GM18868 (cell line): ENCODE measurements at regions not wholly inside any gene's neighbourhood (a gene's known extent, or its start where the extent isn't known, plus 50 kb on each side); places are given as distances from the start of the nearest gene placed in this dataset.

Experiments used
- ATAC-seq: cut with Tn5 transposase; IDR thresholded peaks from one replicate; pipeline ENCODE4 v1.9.1; 2021; ENCODE audit warnings: mild to moderate bottlenecking, moderate library complexity; ENCODE audit not compliant: unreplicated experiment

DNA sequence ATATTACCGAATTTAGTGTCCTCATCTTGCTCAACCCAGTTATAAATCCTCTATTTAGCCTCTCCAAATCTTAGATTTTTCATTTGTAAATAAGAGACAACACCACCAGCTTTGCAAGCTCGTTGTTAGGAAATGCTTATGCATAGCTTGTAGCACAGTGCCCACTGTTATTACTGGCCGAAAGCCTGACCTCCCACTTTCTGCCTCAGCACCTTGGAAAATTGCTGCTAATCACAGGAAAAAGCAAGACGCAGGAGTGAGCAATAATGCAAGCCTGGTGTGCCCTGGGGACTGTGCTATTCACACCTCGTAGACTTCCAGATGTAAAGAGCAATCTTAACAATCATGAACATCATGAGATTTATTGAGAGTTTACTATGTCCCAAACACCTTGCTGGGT, 124.2 kb upstream of the ARL4C start:
- no peak for ATAC-seq

DNA sequence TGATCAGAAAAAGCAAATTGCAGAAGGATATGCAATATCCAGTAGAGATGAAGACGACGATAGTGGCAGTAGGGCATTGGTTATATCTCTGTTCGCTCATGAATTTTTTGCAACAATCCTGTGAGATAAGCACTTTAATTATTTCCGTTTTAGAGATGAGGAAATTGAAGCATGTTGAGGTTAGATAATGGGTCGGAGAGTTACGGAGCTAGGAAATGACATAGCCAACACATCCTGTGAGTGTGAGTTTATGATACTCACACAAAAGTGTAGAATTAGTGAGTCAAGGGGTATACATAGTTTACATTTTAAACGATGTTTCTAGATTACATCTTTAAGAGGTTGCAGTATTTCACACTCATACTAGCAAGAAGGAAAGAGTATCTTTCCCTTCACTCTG, 123.1 kb upstream of the ARL4C start:
- no peak for ATAC-seq

DNA sequence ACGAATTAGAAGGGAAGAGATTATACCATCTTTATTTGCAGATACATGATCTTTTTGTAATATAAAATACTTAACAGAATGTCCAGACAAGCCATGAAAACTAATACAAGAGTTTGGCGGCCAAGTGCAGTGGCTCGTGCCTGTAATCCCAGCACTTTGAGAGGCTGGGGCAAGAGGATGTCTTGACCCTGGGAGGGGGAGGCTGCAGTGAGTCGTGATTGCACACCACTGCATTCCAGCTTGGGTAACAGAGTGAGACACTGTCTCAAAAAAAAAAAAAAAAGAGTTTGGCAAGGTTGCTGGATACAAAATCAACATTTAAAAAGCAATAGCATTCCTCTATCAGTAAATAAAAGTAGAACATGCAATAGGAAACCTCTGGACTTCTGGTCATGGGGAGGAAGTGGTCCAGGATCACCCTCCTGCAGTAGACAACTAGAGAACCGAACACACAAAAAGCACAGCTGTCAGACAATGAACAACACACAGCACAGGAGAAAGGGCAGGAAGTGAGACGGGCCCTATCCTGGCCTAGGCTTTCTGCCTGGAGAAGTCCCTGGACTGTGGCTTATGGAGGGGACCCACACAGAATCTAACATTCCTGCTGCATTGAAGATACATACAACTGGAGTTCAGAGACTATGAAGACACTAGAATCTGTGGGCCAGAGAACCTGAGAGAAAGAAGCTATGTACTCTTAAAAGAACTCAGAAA, 118.9 kb upstream of the ARL4C start:
- ATAC-seq, result no peak

DNA sequence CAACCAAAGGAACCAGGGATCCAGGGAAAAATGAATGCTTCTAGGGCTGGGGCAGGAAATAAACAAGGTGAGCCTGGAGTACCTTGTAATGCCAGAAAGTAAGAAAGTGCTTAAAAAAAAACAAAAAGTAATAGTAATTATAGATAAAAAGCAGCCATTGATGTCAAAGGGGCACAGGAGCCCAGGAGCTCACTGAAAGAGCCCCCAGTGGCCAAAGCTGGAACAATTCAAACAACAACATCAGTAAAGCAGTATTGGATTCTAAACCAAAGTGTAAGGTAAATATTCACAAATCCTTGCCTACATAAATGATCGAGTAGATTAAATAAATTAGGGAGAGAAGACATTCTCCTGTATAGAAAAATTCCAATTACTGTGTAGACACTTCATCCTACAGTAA, 114.3 kb upstream of the ARL4C start:
- no peak for ATAC-seq

DNA sequence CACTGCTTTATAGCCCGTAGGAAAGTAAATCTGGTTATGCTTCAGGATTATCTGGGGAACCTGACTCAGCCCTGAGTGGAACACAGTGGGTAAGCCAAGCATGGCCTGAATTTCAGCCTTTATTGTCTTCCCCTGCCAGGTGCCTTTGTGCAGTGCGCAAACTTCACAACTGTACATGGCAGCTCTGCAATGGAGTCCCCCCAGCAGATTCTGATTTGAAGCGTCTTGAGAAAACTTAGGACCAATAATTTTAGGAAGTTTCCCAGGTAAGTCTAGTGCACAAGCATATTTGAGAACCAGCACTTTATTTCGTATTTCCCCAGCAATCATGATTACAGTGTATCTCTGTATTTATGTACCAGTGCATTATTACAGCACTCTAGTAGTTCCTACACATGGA, 112.1 kb upstream of the ARL4C start:
- no peak for ATAC-seq

DNA sequence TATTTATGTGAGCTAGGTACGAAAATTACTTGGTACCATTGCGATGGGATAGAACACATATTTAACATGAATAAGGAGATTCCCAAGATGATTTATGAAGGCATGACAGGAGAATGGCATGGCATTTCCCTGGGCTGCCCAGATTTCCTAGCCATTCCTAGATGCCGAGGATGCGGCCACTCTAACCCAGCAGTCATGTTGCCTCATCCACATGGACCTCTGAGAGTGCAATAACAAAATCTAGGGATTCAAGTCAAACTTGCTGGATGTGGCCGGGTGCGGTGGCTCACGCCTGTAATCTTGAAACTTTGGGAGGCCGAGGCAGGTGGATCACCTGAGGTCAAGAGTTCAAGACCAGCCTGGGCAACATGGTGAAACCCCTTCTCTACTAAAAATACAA, 110.8 kb upstream of the ARL4C start:
- ATAC-seq, result no peak

DNA sequence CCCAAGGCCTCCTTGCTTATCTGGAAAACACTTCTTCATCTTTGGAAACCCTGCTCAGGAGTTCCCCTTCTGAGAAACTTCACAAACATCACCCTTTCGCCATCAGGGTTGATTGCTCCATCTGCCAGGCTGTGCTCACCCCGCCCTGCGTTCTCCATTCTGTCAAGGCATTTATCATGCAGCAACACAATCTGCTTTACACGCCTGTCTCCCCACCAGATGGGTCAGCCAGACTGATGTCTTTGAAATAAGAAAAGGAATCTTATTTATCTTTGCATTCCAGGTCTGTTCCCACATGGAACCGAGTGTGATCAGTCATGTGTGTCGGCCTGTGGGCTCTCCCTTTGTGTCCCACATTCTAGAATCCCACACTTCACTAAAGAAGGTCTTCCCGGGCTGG, 110.0 kb upstream of the ARL4C start:
- ATAC-seq, result no peak

DNA sequence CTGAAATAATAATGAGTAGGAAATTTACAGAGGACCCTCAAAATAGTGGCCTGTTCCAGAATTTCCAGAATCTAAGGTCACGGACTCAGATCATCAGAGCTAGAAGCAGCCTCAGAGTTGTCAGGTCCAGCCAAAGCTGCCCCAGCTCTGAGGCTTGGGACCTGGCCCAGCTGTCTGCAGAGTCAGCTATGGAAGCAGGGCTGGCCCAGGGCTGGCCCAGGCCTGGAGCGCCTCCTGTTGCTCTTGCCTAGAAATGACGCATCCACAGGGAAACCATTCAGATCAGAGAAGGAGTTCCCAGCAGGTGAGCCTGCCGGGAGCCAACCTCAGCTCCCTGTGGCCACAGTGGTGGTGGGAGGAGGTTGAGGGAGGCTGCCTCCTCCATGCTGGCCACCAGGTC, 106.7 kb upstream of the ARL4C start:
- ATAC-seq, result no peak

DNA sequence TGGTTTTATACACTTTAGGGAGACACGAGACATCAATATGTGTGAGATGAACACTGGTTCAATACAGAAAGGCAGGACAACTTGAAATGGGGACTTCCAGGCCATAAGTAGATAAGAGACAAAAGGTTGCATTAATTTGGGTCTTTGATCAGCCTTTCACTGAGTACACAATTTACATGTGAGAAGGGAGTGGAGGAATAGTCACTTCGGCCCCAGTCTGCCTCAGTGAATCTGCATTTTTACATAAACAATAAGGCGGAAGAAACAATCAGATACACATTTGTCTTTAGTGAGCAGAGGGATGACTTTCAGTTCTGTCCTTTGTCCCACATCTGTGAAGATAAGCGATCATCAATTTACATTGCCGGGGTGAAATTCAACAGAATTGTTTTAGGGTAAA, 104.3 kb upstream of the ARL4C start:
- ATAC-seq, result no peak

DNA sequence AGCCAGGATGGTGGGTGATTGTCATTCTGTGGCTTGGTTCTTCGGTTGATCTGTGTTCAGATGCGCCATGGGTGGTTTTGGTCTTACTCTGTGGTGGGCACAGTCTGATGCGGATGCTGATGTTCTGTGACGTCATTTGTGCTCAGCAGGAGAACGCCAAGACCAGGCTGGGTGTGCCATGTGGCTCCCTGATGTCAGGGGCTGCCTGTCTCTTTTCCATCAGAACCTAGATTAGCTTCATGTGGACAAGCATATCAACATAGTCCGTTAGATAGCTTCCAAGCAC, 100.6 kb upstream of the ARL4C start:
- no peak for ATAC-seq

DNA sequence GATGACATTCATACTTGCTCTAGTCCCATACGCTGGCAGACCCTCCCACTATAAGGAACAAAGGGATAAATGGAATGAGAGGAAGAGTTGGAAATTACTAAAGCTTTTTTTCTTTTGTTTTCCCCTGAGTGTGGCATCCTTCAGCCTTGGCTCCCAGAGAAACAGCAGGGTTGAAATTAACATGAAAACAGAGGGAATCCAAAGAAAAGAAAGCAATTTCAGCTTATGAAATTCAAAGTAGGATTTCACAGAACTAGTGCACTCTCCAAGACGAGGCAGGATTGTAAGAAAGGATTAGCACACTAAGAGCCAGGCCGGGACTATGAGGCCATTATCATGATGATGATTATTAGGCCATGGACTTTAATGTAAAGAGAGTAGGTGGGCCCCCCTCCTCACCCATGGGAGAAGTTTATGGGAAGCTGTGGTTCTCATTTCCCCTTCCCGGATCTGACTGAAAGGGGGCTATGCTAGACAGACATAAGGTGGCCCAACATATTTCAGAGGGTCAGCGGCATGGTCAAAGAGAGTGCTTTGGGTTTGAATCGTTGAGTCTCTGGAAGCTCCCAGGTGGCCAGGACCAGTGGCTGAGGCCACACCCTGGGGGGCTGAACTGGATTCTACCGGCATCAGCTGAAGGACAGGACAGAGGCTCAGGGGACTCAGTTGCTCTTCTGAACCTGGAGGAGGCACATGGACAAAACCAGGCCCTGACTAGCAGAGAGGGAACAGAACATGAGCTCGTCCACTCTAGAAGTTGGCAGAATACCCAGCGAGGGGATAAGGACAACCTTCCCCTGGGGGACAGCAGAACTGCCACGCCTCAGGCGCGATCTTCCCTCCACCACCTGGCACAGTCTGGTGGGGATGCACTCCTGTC, 100.1 kb upstream of the ARL4C start:
- no peak for ATAC-seq

DNA sequence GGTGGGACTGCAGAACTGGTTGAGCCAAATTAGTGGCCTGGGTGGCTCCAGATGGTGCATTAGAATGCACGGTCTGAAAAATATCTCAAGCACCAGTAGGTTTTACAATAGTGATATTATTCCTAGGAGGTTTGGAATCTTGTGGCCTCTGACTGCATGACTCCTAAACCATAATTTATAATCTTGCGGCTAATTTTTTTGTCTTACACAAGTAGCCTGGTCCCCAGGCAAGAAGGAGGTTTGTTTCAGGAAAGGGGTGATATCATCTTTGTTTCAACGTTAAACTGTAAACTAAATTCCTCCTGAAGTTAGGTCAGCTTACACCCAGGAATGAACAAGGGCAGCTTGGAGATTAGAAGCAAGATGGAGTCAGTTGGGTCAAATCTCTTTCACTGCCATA, 98.9 kb upstream of the ARL4C start:
- no peak for ATAC-seq

DNA sequence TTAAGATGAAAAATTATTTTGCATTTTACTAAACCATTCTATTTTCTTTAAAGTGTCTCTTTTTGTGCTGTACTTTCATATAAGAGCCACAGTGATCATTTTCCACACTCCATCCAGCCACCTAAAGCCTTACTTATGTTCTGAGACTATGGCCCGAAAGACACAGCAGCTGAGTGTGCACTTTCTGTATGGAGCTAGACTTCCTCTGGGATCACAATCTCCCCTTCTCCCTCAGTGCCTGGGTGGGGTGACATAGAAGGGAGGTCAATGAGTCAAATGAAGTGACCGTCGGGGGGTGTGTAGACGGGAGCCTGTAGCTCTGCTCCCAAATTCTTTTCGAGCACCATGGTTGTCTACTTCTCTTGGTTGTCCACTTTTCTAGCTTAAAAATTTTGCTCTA, 97.8 kb upstream of the ARL4C start:
- ATAC-seq, result no peak

DNA sequence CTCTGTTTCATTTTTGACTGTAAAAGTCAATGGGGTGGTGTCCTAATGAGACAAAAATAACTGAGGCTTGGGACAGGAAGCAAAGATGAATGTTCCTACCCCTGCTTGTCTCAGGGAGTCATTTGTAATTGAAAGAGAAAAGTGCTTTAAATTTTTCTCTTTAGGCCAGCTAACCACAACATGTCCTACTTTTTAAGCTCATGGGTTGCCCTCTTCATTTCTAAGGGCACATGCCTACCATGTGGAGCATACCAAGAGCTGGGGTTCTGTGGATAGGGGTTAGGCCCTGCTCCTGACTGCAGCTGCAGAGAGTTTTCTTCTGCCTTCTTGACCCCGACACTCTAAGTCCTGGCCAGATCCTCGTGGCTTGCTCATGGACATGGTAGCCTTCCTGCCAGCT, 96.8 kb upstream of the ARL4C start:
- no peak for ATAC-seq

DNA sequence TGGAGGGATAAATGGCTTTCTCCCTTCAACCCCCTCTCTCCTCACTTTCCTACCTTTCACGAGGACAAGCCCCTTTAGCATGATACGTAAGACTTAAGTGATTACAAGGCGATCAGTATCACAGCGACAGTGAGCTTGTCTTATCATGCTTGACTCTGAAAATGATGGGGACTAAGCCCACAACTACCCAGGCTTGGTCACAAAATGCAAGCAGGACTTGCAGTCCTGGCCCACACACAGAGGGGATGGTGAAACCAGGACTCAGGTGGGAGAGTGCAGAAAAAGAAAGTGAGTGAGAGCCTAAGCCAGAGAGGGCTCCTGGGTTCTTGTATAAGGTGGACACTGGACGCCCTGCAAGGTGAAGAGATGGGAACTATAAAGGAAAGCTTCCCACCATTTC, 95.7 kb upstream of the ARL4C start:
- no peak for ATAC-seq

DNA sequence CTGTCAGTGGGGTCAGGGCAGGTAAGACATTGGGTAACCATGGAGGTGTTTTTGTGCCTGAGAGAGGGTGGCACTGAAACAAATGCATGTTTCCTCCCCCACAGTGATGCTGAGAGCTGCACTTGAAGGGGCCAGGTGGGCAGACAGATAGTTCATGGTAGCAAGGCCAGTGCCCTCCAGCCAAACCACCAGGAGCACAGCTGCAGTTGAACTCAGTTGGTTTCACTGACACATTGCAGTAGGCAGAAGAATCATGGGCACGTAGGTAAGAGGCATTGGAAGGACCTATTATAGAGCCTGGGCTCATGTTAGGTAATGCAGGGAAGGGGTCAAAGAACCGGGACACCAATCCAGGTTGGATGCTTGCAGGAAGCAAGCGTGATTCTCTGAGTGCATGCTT, 93.2 kb upstream of the ARL4C start:
- ATAC-seq, result no peak

DNA sequence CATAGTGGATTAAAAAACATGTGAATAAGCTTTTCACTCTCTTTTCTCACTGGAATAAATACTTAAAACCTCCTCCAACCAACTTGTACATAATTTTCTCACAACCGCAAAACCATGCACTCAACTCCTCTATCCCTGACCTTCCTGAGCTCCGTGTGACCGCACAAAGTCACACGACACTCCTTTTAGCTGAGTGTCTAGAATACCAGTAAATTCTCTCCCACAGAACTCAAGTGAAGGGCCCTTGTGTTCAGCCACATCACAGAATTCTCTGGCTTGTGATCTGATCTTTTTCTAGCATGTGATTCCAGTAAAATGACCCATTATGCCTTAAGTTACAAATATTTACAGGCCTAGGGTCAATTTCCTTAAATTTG, 91.2 kb upstream of the ARL4C start:
- ATAC-seq, result no peak

DNA sequence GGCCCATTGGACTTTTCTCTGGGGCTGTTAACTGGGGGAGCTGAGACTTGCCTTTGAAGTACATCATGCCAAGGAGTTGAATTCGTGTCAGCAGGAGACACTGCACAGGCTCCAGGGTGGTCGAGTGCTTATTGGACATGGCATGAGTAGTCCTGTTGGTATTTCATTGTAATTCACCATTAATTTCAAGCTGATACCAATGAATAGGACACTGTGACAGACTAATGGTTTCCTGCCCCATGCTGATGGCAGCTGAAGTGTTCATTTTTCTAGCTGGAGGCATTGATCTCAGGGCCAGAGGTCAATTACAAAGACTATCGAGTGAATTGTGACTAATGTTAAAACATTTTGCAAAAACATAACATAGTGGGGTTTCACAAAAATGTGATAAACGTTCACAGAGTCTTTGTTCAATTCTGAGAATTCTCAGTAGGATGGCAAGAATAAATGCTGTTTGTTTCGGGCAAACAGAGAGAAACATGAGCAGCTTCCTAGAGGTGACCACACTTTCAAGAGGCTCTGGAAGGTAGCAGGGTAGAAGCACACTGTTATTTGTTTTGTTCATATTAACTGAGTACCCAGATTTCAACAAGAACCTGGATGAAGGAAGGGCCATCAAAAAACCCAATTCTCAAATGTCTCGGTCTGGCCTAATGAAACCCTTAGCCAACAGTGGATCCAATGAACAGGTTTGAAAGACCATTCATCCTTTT, 90.6 kb upstream of the ARL4C start:
- ATAC-seq, result no peak

DNA sequence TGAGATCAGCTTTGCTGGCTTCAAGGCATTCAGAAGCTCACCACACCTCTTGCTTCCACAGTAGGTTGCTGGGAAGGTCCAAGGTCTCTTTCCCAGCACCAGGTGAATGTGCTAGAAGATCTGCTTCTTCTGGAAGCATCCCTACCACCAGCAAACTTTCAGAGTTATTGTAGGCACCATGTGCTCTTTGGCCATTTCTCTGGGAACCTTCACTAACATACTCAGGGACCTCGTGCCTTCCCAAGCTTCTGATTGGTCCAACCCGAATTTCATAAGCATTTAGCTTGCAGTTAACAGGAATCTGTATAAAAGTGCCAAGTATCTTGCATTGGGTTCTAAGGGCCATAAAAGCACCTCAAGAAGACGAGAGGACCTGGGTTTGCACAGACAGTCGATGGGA, 86.5 kb upstream of the ARL4C start:
- ATAC-seq, result no peak

DNA sequence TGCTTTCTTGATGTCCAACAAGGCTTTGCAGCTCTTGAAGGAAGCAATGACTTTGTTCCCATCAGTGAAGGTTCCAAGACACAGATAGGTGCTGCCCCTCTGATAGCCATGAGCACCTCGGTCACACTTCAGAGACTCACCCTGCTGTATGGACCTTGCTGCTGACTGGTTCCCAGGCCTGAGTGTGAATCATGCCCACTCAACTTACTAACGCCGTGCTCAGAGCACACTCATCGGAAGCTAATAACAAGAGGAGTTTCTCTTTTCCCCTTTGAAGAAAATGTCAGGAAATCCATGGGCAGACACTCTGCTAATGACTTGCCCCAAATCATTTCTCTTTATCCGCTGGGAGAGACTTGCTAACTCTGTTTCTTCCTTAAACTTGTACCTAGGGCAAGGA, 83.8 kb upstream of the ARL4C start:
- ATAC-seq, result no peak

DNA sequence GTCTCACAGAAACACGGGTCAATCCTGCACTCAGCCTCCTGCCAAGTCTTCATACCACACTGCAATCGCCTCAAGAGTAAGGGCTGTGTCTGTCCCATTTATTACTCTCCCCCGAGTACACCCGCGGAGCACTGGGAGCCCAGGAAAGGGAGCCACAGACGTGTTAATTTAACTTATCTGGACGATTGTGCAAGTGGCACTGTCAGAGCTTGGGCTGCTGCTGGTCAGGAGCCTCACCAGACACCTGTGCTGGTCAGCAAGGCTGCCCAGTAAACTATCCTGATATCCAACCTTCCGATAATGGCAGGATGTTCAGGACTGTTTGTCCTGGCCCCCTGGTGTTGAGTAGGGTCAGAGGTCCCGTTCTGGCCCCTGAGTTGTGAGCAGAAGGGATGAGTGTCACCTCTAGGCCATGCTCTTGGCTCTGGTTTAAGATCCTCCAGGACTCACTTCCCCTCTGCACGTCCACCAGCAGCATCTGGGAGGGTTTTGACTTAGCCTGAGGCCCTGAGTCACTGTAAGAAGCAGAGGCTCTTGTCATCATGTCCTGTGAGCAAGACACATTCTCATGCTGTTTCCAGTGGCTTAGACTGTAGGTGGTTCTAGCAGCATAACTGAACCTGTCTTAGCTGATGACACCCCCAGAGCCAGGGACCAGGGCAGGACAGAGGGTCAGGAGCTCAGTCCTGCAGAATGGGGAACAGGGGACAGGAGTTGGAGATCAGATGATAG, 82.5 kb upstream of the ARL4C start:
- ATAC-seq, result no peak

DNA sequence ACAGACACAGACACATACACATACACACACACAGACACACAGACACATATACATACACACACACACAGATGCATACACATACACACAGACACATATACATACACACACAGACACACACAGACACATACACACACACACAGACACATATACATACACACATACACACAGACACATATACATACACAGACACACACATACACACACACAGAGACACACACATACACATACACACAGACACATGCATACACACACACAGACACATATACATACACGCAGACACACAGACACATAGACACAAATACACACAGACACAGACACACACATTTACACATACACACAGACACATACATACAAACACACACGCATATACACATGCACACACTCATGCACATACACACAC, 81.5 kb upstream of the ARL4C start:
- no peak for ATAC-seq
